SK-N-SH (cell line): ENCODE measurements at regions not wholly inside any gene's neighbourhood (a gene's known extent, or its start where the extent isn't known, plus 50 kb on each side); places are given as distances from the start of the nearest gene placed in this dataset.

ENCODE experiments used
- CTCF ChIA-PET: fragments of 300-600, 350-600 bp; formaldehyde crosslinking; extraction: SDS; loops from one replicate; lab custom pipeline; 2021; lab: Yijun Ruan, JAX
- POLR2A ChIA-PET: fragments of 350-600 bp; sonication (Branson Sonifier 250); formaldehyde crosslinking; extraction: SDS; loops from one replicate; lab custom pipeline; 2020; ENCODE audit warnings: antibody characterized with exemption, inconsistent platforms; lab: Yijun Ruan, JAX
- DNase-seq: peaks from one replicate; pipeline ENCODE4 v3.0.0; 2012
- H2AFZ ChIP-seq: fragments of 200-600 bp; sonication (generic); 2 replicates; pipeline ENCODE4 v1.8.1; 2016; ENCODE audit warnings: antibody characterized with exemption, mild to moderate bottlenecking, low read depth
- H3F3A ChIP-seq: fragments of 200-600 bp; sonication (generic); replicated peaks from 2 replicates; pipeline ENCODE3; 2016; ENCODE audit warnings: antibody characterized with exemption, mild to moderate bottlenecking; ENCODE audit not compliant: insufficient read depth
- H3K27ac ChIP-seq, 2 experiments: fragments of 200-500 bp in 1 of 2; fragments of 200-600 bp in 1 of 2; sonication (Bioruptor generic) in 1 of 2; sonication (generic), shearing (Covaris generic) in 1 of 2; 2 replicates each; pipeline versions ENCODE4 v1.5.1 to v1.6.1; 2014 to 2016; ENCODE audit warnings: low read depth in 2 of 2, inconsistent platforms in 1 of 2, low read length in 1 of 2, mild to moderate bottlenecking in 1 of 2, mixed read lengths in 1 of 2
- H3K27me3 ChIP-seq: fragments of 200-600 bp; sonication (generic), shearing (Covaris generic); 2 replicates; pipeline ENCODE4 v1.6.1; 2016; ENCODE audit warnings: mixed run types; ENCODE audit not compliant: insufficient read depth
- H3K36me3 ChIP-seq, 2 experiments: fragments of 200-500 bp in 1 of 2; fragments of 200-600 bp in 1 of 2; sonication (Bioruptor generic) in 1 of 2; sonication (generic) in 1 of 2; replicated peaks in 1 of 2; 2 replicates each; pipeline versions ENCODE3 to v1.5.1; 2014 to 2016; ENCODE audit warnings: low read length in 1 of 2, mild to moderate bottlenecking in 1 of 2; ENCODE audit not compliant: insufficient read depth in 2 of 2, control insufficient read depth in 1 of 2
- H3K4me1 ChIP-seq, 2 experiments: fragments of 200-500 bp in 1 of 2; fragments of 200-600 bp in 1 of 2; sonication (Bioruptor generic) in 1 of 2; sonication (generic), shearing (Covaris generic) in 1 of 2; 2 replicates each; pipeline versions ENCODE4 v1.5.1 to v1.6.1; 2014 to 2016; ENCODE audit warnings: low read depth in 1 of 2, low read length in 1 of 2, mixed run types in 1 of 2; ENCODE audit not compliant: insufficient read depth in 2 of 2, control insufficient read depth in 1 of 2
- H3K4me2 ChIP-seq: fragments of 200-600 bp; sonication (generic), shearing (Covaris generic); 2 replicates; pipeline ENCODE4 v1.6.1; 2017; ENCODE audit warnings: mixed run types
- H3K4me3 ChIP-seq, 2 experiments: fragments of 200-500 bp in 1 of 2; fragments of 200-600 bp in 1 of 2; sonication (Bioruptor generic) in 1 of 2; sonication (generic), shearing (Covaris generic) in 1 of 2; 2 replicates each; pipeline versions ENCODE4 v1.5.1 to v1.8.1; 2014 to 2016; ENCODE audit warnings: low read depth in 2 of 2, inconsistent platforms in 1 of 2, low read length in 1 of 2, mild to moderate bottlenecking in 1 of 2, mixed read lengths in 1 of 2, moderate library complexity in 1 of 2
- H3K79me2 ChIP-seq: fragments of 200-600 bp; sonication (generic); 2 replicates; pipeline ENCODE4 v1.8.1; 2017; ENCODE audit warnings: mild to moderate bottlenecking; ENCODE audit not compliant: insufficient read depth
- H3K9ac ChIP-seq: fragments of 200-600 bp; sonication (generic); 2 replicates; pipeline ENCODE4 v1.6.1; 2017; ENCODE audit warnings: mixed run types
- H3K9me2 ChIP-seq: fragments of 200-600 bp; sonication (generic); 2 replicates; pipeline ENCODE4 v1.6.1; 2017; ENCODE audit warnings: mixed run types
- H3K9me3 ChIP-seq: fragments of 200-600 bp; sonication (generic); 2 replicates; pipeline ENCODE4 v1.6.1; 2017; ENCODE audit warnings: mixed run types, mild to moderate bottlenecking, moderate library complexity
- H4K20me1 ChIP-seq: fragments of 200-600 bp; sonication (generic); 2 replicates; pipeline ENCODE4 v1.6.1; 2017; ENCODE audit warnings: mild to moderate bottlenecking, mixed run types; ENCODE audit not compliant: insufficient read depth
- CHD2 ChIP-seq: fragments of 150-350 bp; IDR thresholded peaks from 2 replicates; pipeline ENCODE4 v1.6.1; 2018; ENCODE audit warnings: low read length; ENCODE audit not compliant: partially characterized antibody
- ELF1 ChIP-seq: IDR thresholded peaks from 2 replicates; pipeline ENCODE4 v1.4.0; 2012
- EP300 ChIP-seq, 2 experiments: IDR thresholded peaks; 2 replicates each; pipeline versions ENCODE4 v1.4.0 to v1.6.1; 2012; ENCODE audit warnings: borderline replicate concordance in 1 of 2, low read depth in 1 of 2, low read length in 1 of 2
- EZH2phosphoT487 ChIP-seq: fragments of 200-600 bp; sonication (generic); IDR thresholded peaks from 2 replicates; pipeline ENCODE4 v1.6.1; 2017; ENCODE audit warnings: low read depth, mixed run types, mild to moderate bottlenecking, antibody characterized with exemption, moderate library complexity, borderline replicate concordance
- FOSL2 ChIP-seq: IDR thresholded peaks from 2 replicates; pipeline ENCODE4 v1.4.0; 2012; ENCODE audit warnings: low read depth, mild to moderate bottlenecking, moderate library complexity, borderline replicate concordance
- GATA2 ChIP-seq: sonication (generic); formaldehyde crosslinking; IDR thresholded peaks from 2 replicates; pipeline ENCODE4 v1.5.0; 2020; ENCODE audit warnings: mild to moderate bottlenecking, missing genetic modification reagents
- NRF1 ChIP-seq: IDR thresholded peaks from 2 replicates; pipeline ENCODE4 v1.6.1; 2012; ENCODE audit warnings: low read depth, mild to moderate bottlenecking, low read length
- PBX3 ChIP-seq: IDR thresholded peaks from 2 replicates; pipeline ENCODE4; 2012
- POLR2AphosphoS5 ChIP-seq: IDR thresholded peaks from 2 replicates; pipeline ENCODE4 v1.6.1; 2012; ENCODE audit warnings: low read depth, low read length
- RCOR1 ChIP-seq: fragments of 150-350 bp; IDR thresholded peaks from 2 replicates; pipeline ENCODE4 v1.6.1; 2017; ENCODE audit warnings: antibody characterized with exemption, low read length
- REST ChIP-seq: IDR thresholded peaks from 2 replicates; pipeline ENCODE4 v1.6.1; 2012; ENCODE audit warnings: mild to moderate bottlenecking, low read depth, low read length, moderate library complexity
- RXRA ChIP-seq: IDR thresholded peaks from 2 replicates; pipeline ENCODE4 v1.4.0; 2012; ENCODE audit warnings: low read depth, mild to moderate bottlenecking, borderline replicate concordance
- SIN3A ChIP-seq: IDR thresholded peaks from 2 replicates; pipeline ENCODE4 v1.6.1; 2012; ENCODE audit warnings: low read depth, mild to moderate bottlenecking, low read length, moderate library complexity, borderline replicate concordance
- TEAD4 ChIP-seq: IDR thresholded peaks from 2 replicates; pipeline ENCODE4 v1.4.0; 2012; ENCODE audit warnings: mild to moderate bottlenecking, borderline replicate concordance; ENCODE audit not compliant: insufficient read depth
- YY1 ChIP-seq: IDR thresholded peaks from 2 replicates; pipeline ENCODE4 v1.4.0; 2012; ENCODE audit warnings: low read depth, mild to moderate bottlenecking
- WGBS: methylation state at CpG from one replicate; pipeline ENCODE4 v1.1.6; 2017; ENCODE audit warnings: low lambda C conversion rate; 5-methylcytosine and 5-hydroxymethylcytosine counted together

GRCh38 chr4:32022071-32022470 lies 1301.9 kb downstream of the PCDH7 start:
- H3K9ac ChIP-seq, result no peak overlapping the region
- no peaks in the 10 kb centered on the region for H3K79me2 ChIP-seq
- ChIA-PET CTCF (no interaction called here), POLR2A (no interaction called here)
- no peaks in the 10 kb centered on the region for H3K27me3 ChIP-seq
- no peaks in the 10 kb centered on the region for H3K4me1 ChIP-seq
- no peaks in the 10 kb centered on the region for H3F3A ChIP-seq
- no peak overlapping the region for H3K4me2 ChIP-seq
- no peaks in the 10 kb centered on the region for H3K36me3 ChIP-seq
- TF ChIP-seq GATA2 (CRISPR knock-in tag) (no peak), FOSL2 (no peak), NRF1 (no peak), REST (no peak), RXRA (no peak), CHD2 (no peak), TEAD4 (no peak), RCOR1 (no peak)
- TF ChIP-seq, all 33 proteins: peak for 0
- Histone ChIP-seq H3K9me2 (no peaks in the 10 kb centered on the region), H3K4me3 (no peak overlapping the region), H3K9me3 (no peaks in the 10 kb centered on the region), H3K27ac (no peak overlapping the region), H4K20me1 (no peaks in the 10 kb centered on the region), H2AFZ (no peak overlapping the region)
- no peak for DNase-seq
- WGBS, result 4% methylated on average over 1 of the region's 1 CpG

- Histone ChIP-seq H3K4me3 (no peak overlapping the region), H3K79me2 (no peaks in the 10 kb centered on the region), H3K9ac (no peak overlapping the region), H3K27ac (no peak overlapping the region), H2AFZ (no peak overlapping the region), H3K9me3 (no peaks in the 10 kb centered on the region), H3K36me3 (no peaks in the 10 kb centered on the region), H3K9me2 (no peaks in the 10 kb centered on the region), H4K20me1 (no peaks in the 10 kb centered on the region), H3K27me3 (no peaks in the 10 kb centered on the region), H3F3A (no peaks in the 10 kb centered on the region), H3K4me2 (no peak overlapping the region), H3K4me1 (no peaks in the 10 kb centered on the region)
- no peak for DNase-seq
- CTCF ChIA-PET, result no interaction called here
- TF ChIP-seq SIN3A, result no peak
- TF ChIP-seq PBX3, result no peak
- TF ChIP-seq RXRA, result no peak
- TF ChIP-seq EP300 (IDR thresholded peaks at IDR 0.05; ENCODE audit: borderline replicate concordance in 1 of 2, low read depth in 1 of 2, low read length in 1 of 2), result no peak
- TF ChIP-seq ELF1, result no peak
- TF ChIP-seq POLR2AphosphoS5, result no peak
- no peak for TF ChIP-seq EZH2phosphoT487
- TF ChIP-seq YY1, result no peak
- POLR2A ChIA-PET, result no interaction called here
- 26% methylated on average over 5 of the region's 5 CpGs for WGBS
Observed at GRCh38 chr4:32025851-32026459, 1305.8 kb downstream of the PCDH7 start.
